GM12801 (cell line): ENCODE measurements at regions not wholly inside any gene's neighbourhood (a gene's known extent, or its start where the extent isn't known, plus 50 kb on each side); places are given as distances from the start of the nearest gene placed in this dataset.

Experiments
- TF ChIP-seq, protein P1 (sequence below): IDR thresholded peaks from one replicate; pipeline ENCODE4 v1.5.1; 2011; ENCODE audit warnings: control low read depth; ENCODE audit not compliant: insufficient read length; ENCODE audit errors: extremely low read depth

DNA sequence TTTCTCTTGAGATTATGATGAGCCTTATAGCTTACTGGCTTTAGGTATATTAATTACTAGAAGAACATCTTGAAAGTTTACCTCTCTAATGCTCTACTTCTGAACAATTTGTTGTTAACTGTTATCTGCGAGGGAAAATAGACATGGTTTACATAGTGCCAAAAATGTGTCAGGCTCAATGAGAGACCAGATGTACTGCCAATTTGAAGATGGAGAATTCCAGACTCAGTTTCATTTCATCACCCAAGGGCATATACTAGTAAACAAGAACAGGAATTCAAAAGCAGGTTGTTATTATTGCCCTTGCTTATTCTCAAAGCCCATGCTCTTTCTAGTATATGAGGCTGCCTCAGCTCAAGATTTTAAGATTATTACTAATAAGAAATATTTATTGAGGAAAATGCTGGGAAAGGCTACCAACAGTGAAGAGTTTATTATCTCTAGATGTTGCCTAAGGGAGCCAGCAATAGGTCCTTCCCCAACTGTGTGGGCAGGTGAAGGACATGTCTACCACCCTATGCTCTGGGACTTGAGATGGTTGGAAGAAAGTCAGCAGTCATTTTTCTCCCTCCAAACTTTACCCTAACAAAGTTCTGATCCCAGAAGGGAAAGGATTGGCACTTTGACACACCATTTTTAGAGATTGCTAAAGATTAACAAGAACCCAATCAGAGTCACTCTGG lies 792.7 kb downstream of the METTL4 start:
- TF ChIP-seq, protein P1, sequence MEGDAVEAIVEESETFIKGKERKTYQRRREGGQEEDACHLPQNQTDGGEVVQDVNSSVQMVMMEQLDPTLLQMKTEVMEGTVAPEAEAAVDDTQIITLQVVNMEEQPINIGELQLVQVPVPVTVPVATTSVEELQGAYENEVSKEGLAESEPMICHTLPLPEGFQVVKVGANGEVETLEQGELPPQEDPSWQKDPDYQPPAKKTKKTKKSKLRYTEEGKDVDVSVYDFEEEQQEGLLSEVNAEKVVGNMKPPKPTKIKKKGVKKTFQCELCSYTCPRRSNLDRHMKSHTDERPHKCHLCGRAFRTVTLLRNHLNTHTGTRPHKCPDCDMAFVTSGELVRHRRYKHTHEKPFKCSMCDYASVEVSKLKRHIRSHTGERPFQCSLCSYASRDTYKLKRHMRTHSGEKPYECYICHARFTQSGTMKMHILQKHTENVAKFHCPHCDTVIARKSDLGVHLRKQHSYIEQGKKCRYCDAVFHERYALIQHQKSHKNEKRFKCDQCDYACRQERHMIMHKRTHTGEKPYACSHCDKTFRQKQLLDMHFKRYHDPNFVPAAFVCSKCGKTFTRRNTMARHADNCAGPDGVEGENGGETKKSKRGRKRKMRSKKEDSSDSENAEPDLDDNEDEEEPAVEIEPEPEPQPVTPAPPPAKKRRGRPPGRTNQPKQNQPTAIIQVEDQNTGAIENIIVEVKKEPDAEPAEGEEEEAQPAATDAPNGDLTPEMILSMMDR = no peak

DNA sequence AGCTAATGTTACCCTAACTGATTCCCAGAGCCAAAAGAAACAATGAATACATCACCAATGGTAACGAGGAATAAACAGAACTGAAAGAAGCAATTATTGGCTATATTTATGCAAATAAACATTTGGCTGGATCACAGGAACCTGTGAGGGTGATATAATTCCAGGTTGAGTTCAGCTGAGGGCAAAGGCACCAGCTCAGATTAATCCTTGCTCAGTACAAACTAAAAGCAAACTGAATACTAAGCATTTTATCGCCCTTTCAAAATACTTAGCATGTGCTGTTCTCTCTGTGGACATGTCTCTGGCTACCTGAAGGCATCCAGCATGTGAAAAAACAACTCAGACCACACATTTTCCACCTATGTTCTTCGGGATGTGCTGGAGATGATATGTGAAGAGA lies 791.7 kb downstream of the METTL4 start:
- TF ChIP-seq, protein P1 = no peak

DNA sequence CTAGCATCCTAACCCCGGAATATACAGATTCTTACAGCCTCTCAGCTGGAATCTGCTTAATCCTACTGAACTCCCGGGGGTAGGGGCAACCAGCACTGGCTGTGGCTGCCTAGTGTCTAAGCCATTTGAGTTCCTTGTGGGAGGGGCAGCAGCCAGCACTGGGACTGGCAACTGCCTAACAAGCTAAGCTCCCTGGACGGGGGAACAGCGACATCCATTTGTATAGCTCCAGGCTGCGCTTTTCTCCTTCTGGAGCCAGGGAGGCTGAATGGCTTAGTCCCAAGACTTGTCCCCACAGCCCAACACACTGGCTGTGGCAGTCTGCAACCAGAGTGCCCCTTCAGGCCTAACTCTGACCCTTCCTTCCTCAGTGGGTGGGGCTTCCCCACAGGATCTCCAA lies 787.2 kb downstream of the METTL4 start:
- TF ChIP-seq, protein P1 = no peak

DNA sequence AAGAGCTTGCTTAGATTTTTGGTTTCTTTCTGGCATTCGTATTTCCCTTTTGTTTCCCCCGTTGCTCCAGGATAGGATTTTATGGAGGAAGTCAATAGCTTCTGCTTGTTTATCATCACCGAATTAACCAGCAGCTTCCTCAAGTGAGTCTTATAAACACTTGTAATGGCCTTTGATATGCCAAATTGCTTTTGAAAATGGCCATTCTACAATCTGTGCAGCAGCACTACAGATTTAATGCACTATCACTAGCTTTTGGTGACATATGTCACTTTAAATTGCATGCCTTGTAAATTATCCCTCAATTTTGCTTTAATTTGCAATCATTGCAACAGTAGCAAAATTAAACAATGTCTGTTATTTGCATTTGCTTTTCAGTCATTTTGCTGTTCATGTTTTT lies 774.7 kb downstream of the METTL4 start:
- TF ChIP-seq, protein P1 = no peak

DNA sequence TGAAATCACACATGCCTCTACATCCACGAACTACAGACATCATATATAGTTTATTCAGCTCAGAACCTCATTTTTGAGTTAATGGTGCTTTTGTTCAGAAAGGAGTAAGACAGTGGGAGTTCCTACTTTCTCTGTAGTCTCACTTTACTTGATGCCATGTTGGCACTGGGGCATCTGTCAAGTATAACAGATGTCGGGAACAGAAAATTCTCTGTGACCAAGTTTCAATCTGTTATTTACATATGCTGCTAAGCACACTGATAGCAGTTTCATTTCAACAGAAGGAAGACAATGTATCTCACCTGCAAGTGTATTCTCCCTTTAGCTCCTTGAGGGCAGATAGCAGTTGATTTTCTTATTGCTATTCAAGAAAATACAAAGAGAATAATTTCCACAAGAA lies 774.1 kb downstream of the METTL4 start:
- TF ChIP-seq, protein P1 = no peak

DNA sequence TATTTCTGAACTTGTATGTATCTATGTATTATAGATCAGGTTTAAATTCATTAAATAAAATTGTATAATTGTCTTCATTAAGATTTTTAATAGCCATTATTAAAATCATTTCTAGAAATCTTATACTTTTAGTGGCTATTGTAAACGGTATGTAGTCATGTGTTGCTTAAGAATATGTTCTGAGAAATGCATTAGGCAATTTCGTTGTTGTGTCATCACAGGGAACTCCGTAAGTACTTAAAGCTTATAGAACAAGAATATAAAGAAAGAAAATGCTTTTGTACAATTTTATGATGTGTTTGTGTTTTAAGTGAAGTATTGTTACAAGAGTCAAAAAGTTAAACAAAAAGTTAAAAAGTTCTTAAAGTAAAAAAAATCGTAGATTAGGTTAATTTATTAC lies 765.8 kb downstream of the METTL4 start:
- TF ChIP-seq, protein P1 = no peak

DNA sequence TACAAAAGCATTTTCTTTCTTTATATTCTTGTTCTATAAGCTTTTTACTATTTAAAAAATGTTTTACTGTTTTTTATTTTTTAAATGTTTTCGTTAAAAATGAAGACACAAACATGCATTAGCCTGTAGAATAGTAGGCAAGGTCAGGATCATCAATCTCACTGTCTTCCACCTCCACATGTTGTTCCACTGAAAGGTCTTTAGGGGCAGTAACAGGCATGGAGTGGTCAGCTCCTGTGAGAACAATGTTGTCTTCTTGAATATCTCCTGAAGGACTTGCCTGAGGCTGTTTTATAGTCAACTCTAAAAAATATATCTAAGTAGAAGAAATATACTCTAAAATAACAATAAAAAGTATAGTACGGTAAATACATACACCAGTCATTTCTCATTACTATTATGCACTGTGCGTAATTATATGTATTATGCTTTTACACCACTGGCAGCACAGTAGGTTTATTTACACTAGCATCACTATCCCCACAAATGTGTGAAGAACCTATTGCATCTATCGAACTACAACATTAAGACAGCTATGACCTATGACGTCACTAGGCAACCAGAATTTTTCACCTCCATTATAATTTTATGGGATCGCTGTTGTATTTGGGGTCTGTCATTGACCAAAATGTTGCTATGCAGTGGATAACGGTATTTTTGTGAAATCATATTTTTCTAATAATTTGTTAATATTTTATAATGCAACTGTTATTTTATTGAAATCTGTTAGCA lies 764.3 kb downstream of the METTL4 start:
- TF ChIP-seq, protein P1 = no peak
